PC-9 (cell line): ENCODE measurements at regions not wholly inside any gene's neighbourhood (a gene's known extent, or its start where the extent isn't known, plus 50 kb on each side); places are given as distances from the start of the nearest gene placed in this dataset.

Experiments used
- CTCF ChIP-seq: fragments of 200-600 bp; sonication (generic); conservative IDR thresholded peaks from 2 replicates; pipeline ENCODE4 v1.6.1; 2017; ENCODE audit warnings: mixed run types, antibody characterized with exemption, mild to moderate bottlenecking, moderate library complexity
- EZH2 ChIP-seq: fragments of 200-600 bp; sonication (generic); IDR thresholded peaks from 2 replicates; pipeline ENCODE4 v1.8.0; 2017; ENCODE audit warnings: antibody characterized with exemption, low read depth

- TF ChIP-seq CTCF (no peak), EZH2 (no peak)
Observed at GRCh38 chr16:88200896-88201185, 181.9 kb upstream of the ZNF469 start.
